Panc1 (cell line): ENCODE measurements at regions not wholly inside any gene's neighbourhood (a gene's known extent, or its start where the extent isn't known, plus 50 kb on each side); places are given as distances from the start of the nearest gene placed in this dataset.

Experiments used
- ATAC-seq: fragments of 200-7000 bp; cut with Tn5 transposase; 2 replicates; pipeline ENCODE4 v1.9.1; 2020; ENCODE audit warnings: mild to moderate bottlenecking, moderate library complexity
- BruUV-seq: library from RNA; stranded (reverse); fragments of 400-500 nt; replicated peaks from 2 replicates; lab custom pipeline; 2021; lab: Mats Ljungman, UMichigan
- CTCF ChIA-PET: fragments of 300-600 bp; sonication (Branson Sonifier 250); formaldehyde crosslinking; loops from one replicate; lab custom pipeline; 2022; ENCODE audit warnings: antibody characterized with exemption; lab: Charles Lee
- POLR2A ChIA-PET: fragments of 300-600 bp; sonication (Branson Sonifier 250); formaldehyde crosslinking; loops from one replicate; lab custom pipeline; 2022; ENCODE audit warnings: antibody characterized with exemption; lab: Charles Lee
- DNase-seq: peaks from one replicate; pipeline ENCODE4 v3.0.0-alpha.2; 2010; ENCODE audit warnings: low read depth, low spot score
- H3K27ac ChIP-seq: 2 replicates; pipeline ENCODE4 v1.5.1; 2011; ENCODE audit warnings: mild to moderate bottlenecking, low read length, inconsistent platforms
- H3K27me3 ChIP-seq: fragments of 200-500 bp; sonication (Bioruptor generic); 2 replicates; pipeline ENCODE4 v1.6.0; 2014; ENCODE audit warnings: low read length, inconsistent platforms; ENCODE audit not compliant: control insufficient read depth, insufficient read depth
- H3K36me3 ChIP-seq: fragments of 200-500 bp; sonication (Bioruptor generic); 2 replicates; pipeline ENCODE4 v1.5.1; 2014; ENCODE audit warnings: inconsistent platforms, mild to moderate bottlenecking, low read length, moderate library complexity; ENCODE audit not compliant: control insufficient read depth, insufficient read depth
- H3K4me1 ChIP-seq: 2 replicates; pipeline ENCODE4 v1.5.1; 2011; ENCODE audit warnings: inconsistent platforms, mild to moderate bottlenecking, low read length, moderate library complexity; ENCODE audit not compliant: control insufficient read depth, insufficient read depth
- H3K4me3 ChIP-seq, 2 experiments: 2 replicates each; pipeline ENCODE4 v1.5.1; 2011 to 2012; ENCODE audit warnings: low read depth in 2 of 2, low read length in 2 of 2, mild to moderate bottlenecking in 2 of 2, inconsistent platforms in 1 of 2, moderate library complexity in 1 of 2
- H3K9me3 ChIP-seq: fragments of 200-500 bp; sonication (Bioruptor generic); 2 replicates; pipeline ENCODE4 v1.5.1; 2014; ENCODE audit warnings: low read depth, mild to moderate bottlenecking, inconsistent platforms, low read length, moderate library complexity; ENCODE audit not compliant: control insufficient read depth, insufficient read depth
- POLR2AphosphoS5 ChIP-seq: IDR thresholded peaks from 2 replicates; pipeline ENCODE4 v1.6.1; 2012; ENCODE audit warnings: mild to moderate bottlenecking, low read depth, low read length, moderate library complexity
- SIN3A ChIP-seq: IDR thresholded peaks from 2 replicates; pipeline ENCODE4 v1.6.1; 2012; ENCODE audit warnings: low read depth, mild to moderate bottlenecking, low read length, moderate library complexity, borderline replicate concordance; ENCODE audit not compliant: insufficient read depth
- TCF7L2 ChIP-seq: IDR thresholded peaks from 2 replicates; pipeline ENCODE4 v1.6.1; 2011; ENCODE audit warnings: mild to moderate bottlenecking, low read depth, low read length, inconsistent platforms
- in situ Hi-C: cut with HindIII; loops from 2 replicates; pipeline ENCODE4 v1.10.0; 2016; ENCODE audit warnings: low sequenced_read_pairs, low pct_unique_long_range_greater_than_20kb
- intact Hi-C: fragments of 100-400 bp; cut with micrococcal nuclease; formaldehyde crosslinking; loops from one replicate; pipeline ENCODE4 v1.10.0; 2022; ENCODE audit not compliant: unreplicated experiment
- TF ChIP-seq, protein P1 (sequence below), 2 experiments: IDR thresholded peaks; 2 replicates each; pipeline ENCODE4 v1.6.1; 2011 to 2012; ENCODE audit warnings: low read depth in 2 of 2, control low read depth in 1 of 2, low read length in 1 of 2, mild to moderate bottlenecking in 1 of 2, moderate library complexity in 1 of 2; ENCODE audit not compliant: insufficient read depth in 1 of 2
- TF ChIP-seq, protein P2 (sequence below): fragments of 450-650 bp; IDR thresholded peaks from 2 replicates; pipeline ENCODE4 v1.5.1; 2017; ENCODE audit warnings: mild to moderate bottlenecking

GRCh38 chr6:169938731-169939130 is 187.3 kb downstream of the ERMARD start:
- POLR2A ChIA-PET = interaction anchor here (0.6 to 0.7 kb wide), 2 partner anchors 186 to 272 kb away, joined by 8 to 12 read pairs; no protein-coding TSS in a partner anchor
- Histone ChIP-seq H3K9me3 (no peaks in the 10 kb centered on the region), H3K27ac (no peak overlapping the region), H3K4me3 (no peak overlapping the region), H3K4me1 (peaks cover 20% of the 10 kb centered on the region), H3K36me3 (no peaks in the 10 kb centered on the region), H3K27me3 (peaks cover 14% of the 10 kb centered on the region)
- intact Hi-C loops = no loop called here
- in situ Hi-C loops = no loop called here
- CTCF ChIA-PET = no interaction called here
- BruUV-seq = no TSS peak
- no peak for TF ChIP-seq TCF7L2
- TF ChIP-seq, protein P1, sequence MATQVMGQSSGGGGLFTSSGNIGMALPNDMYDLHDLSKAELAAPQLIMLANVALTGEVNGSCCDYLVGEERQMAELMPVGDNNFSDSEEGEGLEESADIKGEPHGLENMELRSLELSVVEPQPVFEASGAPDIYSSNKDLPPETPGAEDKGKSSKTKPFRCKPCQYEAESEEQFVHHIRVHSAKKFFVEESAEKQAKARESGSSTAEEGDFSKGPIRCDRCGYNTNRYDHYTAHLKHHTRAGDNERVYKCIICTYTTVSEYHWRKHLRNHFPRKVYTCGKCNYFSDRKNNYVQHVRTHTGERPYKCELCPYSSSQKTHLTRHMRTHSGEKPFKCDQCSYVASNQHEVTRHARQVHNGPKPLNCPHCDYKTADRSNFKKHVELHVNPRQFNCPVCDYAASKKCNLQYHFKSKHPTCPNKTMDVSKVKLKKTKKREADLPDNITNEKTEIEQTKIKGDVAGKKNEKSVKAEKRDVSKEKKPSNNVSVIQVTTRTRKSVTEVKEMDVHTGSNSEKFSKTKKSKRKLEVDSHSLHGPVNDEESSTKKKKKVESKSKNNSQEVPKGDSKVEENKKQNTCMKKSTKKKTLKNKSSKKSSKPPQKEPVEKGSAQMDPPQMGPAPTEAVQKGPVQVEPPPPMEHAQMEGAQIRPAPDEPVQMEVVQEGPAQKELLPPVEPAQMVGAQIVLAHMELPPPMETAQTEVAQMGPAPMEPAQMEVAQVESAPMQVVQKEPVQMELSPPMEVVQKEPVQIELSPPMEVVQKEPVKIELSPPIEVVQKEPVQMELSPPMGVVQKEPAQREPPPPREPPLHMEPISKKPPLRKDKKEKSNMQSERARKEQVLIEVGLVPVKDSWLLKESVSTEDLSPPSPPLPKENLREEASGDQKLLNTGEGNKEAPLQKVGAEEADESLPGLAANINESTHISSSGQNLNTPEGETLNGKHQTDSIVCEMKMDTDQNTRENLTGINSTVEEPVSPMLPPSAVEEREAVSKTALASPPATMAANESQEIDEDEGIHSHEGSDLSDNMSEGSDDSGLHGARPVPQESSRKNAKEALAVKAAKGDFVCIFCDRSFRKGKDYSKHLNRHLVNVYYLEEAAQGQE (IDR thresholded peaks at IDR 0.05; ENCODE audit: insufficient read depth in 1 of 2, low read depth in 2 of 2, low read length in 1 of 2) = no peak
- no peak for TF ChIP-seq POLR2AphosphoS5
- TF ChIP-seq SIN3A = no peak
- TF ChIP-seq, protein P2, sequence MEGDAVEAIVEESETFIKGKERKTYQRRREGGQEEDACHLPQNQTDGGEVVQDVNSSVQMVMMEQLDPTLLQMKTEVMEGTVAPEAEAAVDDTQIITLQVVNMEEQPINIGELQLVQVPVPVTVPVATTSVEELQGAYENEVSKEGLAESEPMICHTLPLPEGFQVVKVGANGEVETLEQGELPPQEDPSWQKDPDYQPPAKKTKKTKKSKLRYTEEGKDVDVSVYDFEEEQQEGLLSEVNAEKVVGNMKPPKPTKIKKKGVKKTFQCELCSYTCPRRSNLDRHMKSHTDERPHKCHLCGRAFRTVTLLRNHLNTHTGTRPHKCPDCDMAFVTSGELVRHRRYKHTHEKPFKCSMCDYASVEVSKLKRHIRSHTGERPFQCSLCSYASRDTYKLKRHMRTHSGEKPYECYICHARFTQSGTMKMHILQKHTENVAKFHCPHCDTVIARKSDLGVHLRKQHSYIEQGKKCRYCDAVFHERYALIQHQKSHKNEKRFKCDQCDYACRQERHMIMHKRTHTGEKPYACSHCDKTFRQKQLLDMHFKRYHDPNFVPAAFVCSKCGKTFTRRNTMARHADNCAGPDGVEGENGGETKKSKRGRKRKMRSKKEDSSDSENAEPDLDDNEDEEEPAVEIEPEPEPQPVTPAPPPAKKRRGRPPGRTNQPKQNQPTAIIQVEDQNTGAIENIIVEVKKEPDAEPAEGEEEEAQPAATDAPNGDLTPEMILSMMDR = no peak
- ATAC-seq (no peak), DNase-seq (no peak)

DNA sequence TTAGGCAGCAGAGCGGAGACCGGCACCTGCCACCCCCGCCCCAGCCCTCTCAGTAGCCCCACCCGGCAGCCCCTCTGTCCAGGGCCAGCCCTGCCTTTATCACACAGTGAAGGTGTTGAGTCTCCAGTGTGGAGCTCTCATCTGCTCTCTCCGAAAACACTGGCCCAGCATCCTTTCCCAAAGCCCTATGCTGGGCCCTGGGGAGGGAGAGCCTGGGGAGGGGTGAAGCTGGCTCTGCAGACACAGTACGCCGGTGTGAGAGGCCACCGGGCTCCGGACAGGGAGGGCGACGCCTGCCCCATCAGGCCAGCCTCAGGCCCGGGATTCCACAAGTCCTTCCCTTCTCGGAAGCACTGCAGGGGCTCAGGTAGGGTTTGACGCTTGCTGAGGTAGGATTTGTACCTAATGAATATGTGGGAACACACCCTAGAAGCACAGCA is 186.9 kb downstream of the ERMARD start:
- CTCF ChIA-PET = no interaction called here
- peaks cover 20% of the 10 kb centered on the region for H3K4me1 ChIP-seq
- H3K9me3 ChIP-seq = no peaks in the 10 kb centered on the region
- TF ChIP-seq POLR2AphosphoS5 = no peak
- TF ChIP-seq, protein P2 = no peak
- no peak for TF ChIP-seq SIN3A
- TF ChIP-seq, protein P1 (IDR thresholded peaks at IDR 0.05; ENCODE audit: insufficient read depth in 1 of 2, low read depth in 2 of 2, low read length in 1 of 2) = no peak
- TF ChIP-seq TCF7L2 = no peak
- POLR2A ChIA-PET = interaction anchor here (0.6 to 0.7 kb wide), 2 partner anchors 187 to 272 kb away, joined by 8 to 12 read pairs; no protein-coding TSS in a partner anchor
- BruUV-seq = no TSS peak
- ATAC-seq (no peak), DNase-seq (no peak)
- H3K27me3 ChIP-seq = peaks cover 14% of the 10 kb centered on the region
- in situ Hi-C loops = no loop called here
- intact Hi-C loops = no loop called here
- no peaks in the 10 kb centered on the region for H3K36me3 ChIP-seq
- H3K4me3 ChIP-seq = no peak overlapping the region
- H3K27ac ChIP-seq = no peak overlapping the region
